HCT116 (cell line): ENCODE measurements at regions not wholly inside any gene's neighbourhood (a gene's known extent, or its start where the extent isn't known, plus 50 kb on each side); places are given as distances from the start of the nearest gene placed in this dataset.

Experiments used
- ATAC-seq: fragments of 200-7000 bp; cut with Tn5 transposase; 2 replicates; pipeline ENCODE4 v1.9.1; 2020; ENCODE audit warnings: mild to moderate bottlenecking, moderate library complexity
- BruUV-seq: library from RNA; stranded (reverse); fragments of 400-500 nt; replicated peaks from 2 replicates; lab custom pipeline; 2021; lab: Mats Ljungman, UMichigan
- CTCF ChIA-PET: fragments of 300-600 bp; sonication (Branson Sonifier 250); formaldehyde crosslinking; loops from one replicate; lab custom pipeline; 2021; ENCODE audit warnings: antibody characterized with exemption; lab: Charles Lee
- POLR2A ChIA-PET: fragments of 300-600, 350-600 bp; sonication (Branson Sonifier 250); formaldehyde crosslinking; loops from one replicate; lab custom pipeline; 2021; ENCODE audit warnings: antibody characterized with exemption; lab: Charles Lee
- RAD21 ChIA-PET, 2 experiments: fragments of 300-600 bp; sonication (Branson Sonifier 250); formaldehyde crosslinking; loops; one replicate each; lab custom pipeline; 2023; ENCODE audit warnings: low total read pairs in 2 of 2; ENCODE audit not compliant: uncharacterized antibody in 2 of 2, unreplicated experiment in 2 of 2, low non-redundant PET in 1 of 2; lab: Charles Lee
- DNase-seq: peaks from one replicate; pipeline ENCODE4 v3.0.0-alpha.2; 2010; ENCODE audit warnings: low read depth, low spot score
- H2AFZ ChIP-seq: fragments of 200-600 bp; shearing (Covaris generic), sonication (generic); 2 replicates; pipeline ENCODE4 v1.6.1; 2017; ENCODE audit warnings: low read depth, mixed run types, mixed read lengths, antibody characterized with exemption, low read length; ENCODE audit not compliant: poor library complexity, severe bottlenecking
- H3K27ac ChIP-seq: 2 replicates; pipeline ENCODE4 v1.5.1; 2012; ENCODE audit warnings: low read depth, low read length
- H3K27me3 ChIP-seq: fragments of 200-600 bp; sonication (generic); 2 replicates; pipeline ENCODE4 v1.6.1; 2016; ENCODE audit warnings: mixed run types, low read length, mixed read lengths; ENCODE audit not compliant: insufficient read depth
- H3K36me3 ChIP-seq, 2 experiments: fragments of 200-500 bp in 1 of 2; fragments of 200-600 bp in 1 of 2; sonication (Bioruptor generic) in 1 of 2; sonication (generic) in 1 of 2; 2 replicates each; pipeline versions ENCODE4 v1.5.1 to v1.6.1; 2014 to 2016; ENCODE audit warnings: low read length in 2 of 2, inconsistent platforms in 1 of 2, mixed read lengths in 1 of 2, mixed run types in 1 of 2; ENCODE audit not compliant: insufficient read depth in 2 of 2, control insufficient read depth in 1 of 2
- H3K4me1 ChIP-seq, 2 experiments: fragments of 200-600 bp in 1 of 2; sonication (generic) in 1 of 2; 2 replicates each; pipeline versions ENCODE4 v1.5.1 to v1.6.1; 2012 to 2017; ENCODE audit warnings: low read length in 2 of 2, inconsistent platforms in 1 of 2, mild to moderate bottlenecking in 1 of 2, mixed read lengths in 1 of 2, mixed run types in 1 of 2, moderate library complexity in 1 of 2; ENCODE audit not compliant: insufficient read depth in 2 of 2, control insufficient read depth in 1 of 2
- H3K4me2 ChIP-seq: fragments of 200-600 bp; sonication (generic); 2 replicates; pipeline ENCODE4 v1.6.1; 2017; ENCODE audit warnings: mixed run types, low read length, mixed read lengths
- H3K4me3 ChIP-seq, 2 experiments: fragments of 200-600 bp in 1 of 2; sonication (generic) in 1 of 2; replicated peaks in 1 of 2; 2 replicates each; pipeline ENCODE4 v1.5.1; 2011 to 2016; ENCODE audit warnings: low read length in 2 of 2, control low read depth in 1 of 2, low read depth in 1 of 2, mild to moderate bottlenecking in 1 of 2, mixed read lengths in 1 of 2, mixed run types in 1 of 2
- H3K79me2 ChIP-seq: fragments of 200-600 bp; sonication (generic); 2 replicates; pipeline ENCODE4 v1.6.1; 2017; ENCODE audit warnings: mild to moderate bottlenecking, mixed run types, low read length, moderate library complexity, mixed read lengths; ENCODE audit not compliant: insufficient read depth
- H3K9ac ChIP-seq: fragments of 200-600 bp; sonication (generic); 2 replicates; pipeline ENCODE4 v1.6.1; 2016; ENCODE audit warnings: low read length, mixed read lengths
- H3K9me2 ChIP-seq: fragments of 200-600 bp; sonication (generic), shearing (Covaris generic); 2 replicates; pipeline ENCODE4 v1.6.1; 2017; ENCODE audit warnings: mixed run types, mild to moderate bottlenecking, moderate library complexity; ENCODE audit not compliant: insufficient read depth
- H3K9me3 ChIP-seq, 2 experiments: fragments of 200-500 bp in 1 of 2; fragments of 200-600 bp in 1 of 2; sonication (Bioruptor generic) in 1 of 2; sonication (generic) in 1 of 2; 2 replicates each; pipeline ENCODE4 v1.6.1; 2014 to 2017; ENCODE audit warnings: low read length in 2 of 2, mixed read lengths in 2 of 2, inconsistent platforms in 1 of 2, low read depth in 1 of 2, mild to moderate bottlenecking in 1 of 2, mixed run types in 1 of 2, moderate library complexity in 1 of 2; ENCODE audit not compliant: control insufficient read depth in 1 of 2, insufficient read depth in 1 of 2
- H4K20me1 ChIP-seq: fragments of 200-600 bp; sonication (generic), shearing (Covaris generic); 2 replicates; pipeline ENCODE4 v1.6.1; 2017; ENCODE audit warnings: mixed run types, mild to moderate bottlenecking, moderate library complexity; ENCODE audit not compliant: insufficient read depth
- CBX3 ChIP-seq: IDR thresholded peaks from 2 replicates; pipeline ENCODE4 v1.6.1; 2012; ENCODE audit warnings: low read depth
- CEBPB ChIP-seq: IDR thresholded peaks from 2 replicates; pipeline ENCODE4 v1.6.1; 2012; ENCODE audit warnings: low read depth
- EGR1 ChIP-seq: IDR thresholded peaks from 2 replicates; pipeline ENCODE4 v1.6.1; 2012; ENCODE audit warnings: low read depth
- ELF1 ChIP-seq: IDR thresholded peaks from 2 replicates; pipeline ENCODE4 v1.6.1; 2012; ENCODE audit warnings: low read depth, borderline replicate concordance
- EZH2 ChIP-seq: fragments of 200-600 bp; sonication (generic); IDR thresholded peaks from 2 replicates; pipeline ENCODE4 v1.6.1; 2017; ENCODE audit warnings: antibody characterized with exemption, mixed run types
- FOSL1 ChIP-seq: IDR thresholded peaks from 2 replicates; pipeline ENCODE4 v1.6.1; 2012; ENCODE audit warnings: low read depth
- POLR2A ChIP-seq: IDR thresholded peaks from 2 replicates; pipeline ENCODE4 v1.7.0; 2011; ENCODE audit warnings: borderline replicate concordance; ENCODE audit not compliant: insufficient read depth, insufficient read length; ENCODE audit errors: extremely low read depth
- POLR2AphosphoS5 ChIP-seq: IDR thresholded peaks from 2 replicates; pipeline ENCODE4 v1.6.1; 2011; ENCODE audit warnings: mild to moderate bottlenecking, low read depth, low read length, moderate library complexity
- RAD21 ChIP-seq: IDR thresholded peaks from 2 replicates; pipeline ENCODE4 v1.6.1; 2012; ENCODE audit warnings: low read depth, mild to moderate bottlenecking
- REST ChIP-seq: IDR thresholded peaks from 2 replicates; pipeline ENCODE4 v1.6.1; 2012; ENCODE audit warnings: low read depth
- SP1 ChIP-seq: IDR thresholded peaks from 2 replicates; pipeline ENCODE4 v1.6.1; 2012; ENCODE audit warnings: low read depth
- SRF ChIP-seq: IDR thresholded peaks from 2 replicates; pipeline ENCODE4 v1.6.1; 2012; ENCODE audit warnings: low read depth
- TCF7L2 ChIP-seq: IDR thresholded peaks from 2 replicates; pipeline ENCODE4 v1.7.0; 2011; ENCODE audit warnings: borderline replicate concordance, inconsistent platforms; ENCODE audit not compliant: insufficient read depth, insufficient read length; ENCODE audit errors: extremely low read depth
- ZBTB33 ChIP-seq: IDR thresholded peaks from 2 replicates; pipeline ENCODE4 v1.6.1; 2011; ENCODE audit warnings: mild to moderate bottlenecking, low read length, moderate library complexity; ENCODE audit not compliant: insufficient replicate concordance; ENCODE audit errors: extremely low read depth
- ZFX ChIP-seq: fragments of 450-650 bp; IDR thresholded peaks from 2 replicates; pipeline ENCODE4 v1.6.1; 2017
- intact Hi-C: fragments of 100-400 bp; cut with micrococcal nuclease; formaldehyde crosslinking; loops from 2 replicates; pipeline ENCODE4 v1.10.0; 2022

- POLR2A ChIA-PET = no interaction called here
- Histone ChIP-seq H3K9me3 (no peaks in the 10 kb centered on the region), H3K79me2 (no peaks in the 10 kb centered on the region), H3K36me3 (no peaks in the 10 kb centered on the region), H3K4me2 (no peak overlapping the region), H3K4me3 (no peak overlapping the region), H3K9ac (no peak overlapping the region), H3K4me1 (no peaks in the 10 kb centered on the region), H3K9me2 (no peaks in the 10 kb centered on the region), H3K27me3 (peaks cover 46% of the 10 kb centered on the region), H2AFZ (no peak overlapping the region), H4K20me1 (no peaks in the 10 kb centered on the region), H3K27ac (no peak overlapping the region)
- no peak for ATAC-seq
- TF ChIP-seq CBX3 (no peak), CEBPB (no peak), ELF1 (no peak), ZFX (no peak), ZBTB33 (no peak), TCF7L2 (no peak), SP1 (no peak), EZH2 (no peak), RAD21 (no peak), REST (no peak), POLR2A (no peak), SRF (no peak), POLR2AphosphoS5 (no peak), FOSL1 (no peak), EGR1 (no peak)
- no peak for DNase-seq
- RAD21 ChIA-PET = no interaction called here
- no TSS peak for BruUV-seq
- CTCF ChIA-PET = no interaction called here
- intact Hi-C loops = no loop called here
These were observed 476.6 kb upstream of the WWC1 start for GRCh38 chr5:167814828-167815227.
